Activated naive CD4-positive, alpha-beta T cell treated with anti-CD3 and anti-CD28 coated beads, Interleukin-2, amount 10 ng/mL, durations not matched to agents 7 days and 5 days (primary cell): ENCODE measurements at regions not wholly inside any gene's neighbourhood (a gene's known extent, or its start where the extent isn't known, plus 50 kb on each side); places are given as distances from the start of the nearest gene placed in this dataset.

ENCODE experiments used
- CTCF ChIA-PET: fragments of 350-600 bp; sonication (Branson Sonifier 250); formaldehyde crosslinking; loops from one replicate; lab custom pipeline; 2021; ENCODE audit warnings: antibody characterized with exemption; lab: Charles Lee
- DNase-seq: peaks from one replicate; pipeline ENCODE4 v3.0.0-alpha.2; 2020
- H3K27ac Mint-ChIP-seq: one replicate; pipeline ENCODE4 v1.8.0; 2021; ENCODE audit warnings: mild to moderate bottlenecking, moderate library complexity, mixed read lengths
- H3K27me3 Mint-ChIP-seq: one replicate; pipeline ENCODE4 v1.8.0; 2021; ENCODE audit warnings: mild to moderate bottlenecking, mixed read lengths
- H3K36me3 Mint-ChIP-seq: one replicate; pipeline ENCODE4 v1.8.0; 2021; ENCODE audit warnings: mixed read lengths
- H3K4me1 Mint-ChIP-seq: one replicate; pipeline ENCODE4 v1.8.0; 2021; ENCODE audit warnings: mixed read lengths
- H3K4me3 Mint-ChIP-seq: one replicate; pipeline ENCODE4 v1.8.0; 2021; ENCODE audit warnings: mild to moderate bottlenecking, moderate library complexity, mixed read lengths
- H3K9me3 Mint-ChIP-seq: one replicate; pipeline ENCODE4 v1.8.0; 2021; ENCODE audit warnings: mixed read lengths

DNA sequence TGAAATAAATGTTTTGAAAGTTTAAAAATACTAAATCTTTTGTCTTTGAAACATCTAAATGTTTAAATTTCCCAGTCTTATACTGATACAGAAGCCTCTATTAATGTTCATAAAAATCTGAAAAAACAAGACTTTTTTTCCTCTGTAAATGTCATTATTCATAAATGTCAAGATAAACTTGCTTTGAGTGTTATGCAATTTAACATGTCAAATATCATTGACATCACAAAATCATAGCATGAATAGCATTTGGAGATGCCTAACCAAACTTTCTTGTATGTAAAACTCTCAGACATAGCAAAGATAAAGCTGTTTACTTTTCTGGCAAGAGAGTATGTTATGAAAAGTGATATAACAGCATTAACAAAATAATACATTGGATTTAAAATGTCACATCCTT is 128.0 kb upstream of the CDH19 start:
- Mint-ChIP-seq H3K27me3 (no peaks in the 10 kb centered on the region), H3K27ac (no peak overlapping the region), H3K4me3 (no peak overlapping the region), H3K36me3 (no peaks in the 10 kb centered on the region), H3K4me1 (no peaks in the 10 kb centered on the region), H3K9me3 (peaks cover 4% of the 10 kb centered on the region)
- CTCF ChIA-PET: no interaction called here
- no peak for DNase-seq

GRCh38 chr18:66729442-66730239 is 125.8 kb upstream of the CDH19 start:
- no peaks in the 10 kb centered on the region for H3K27me3 Mint-ChIP-seq
- CTCF ChIA-PET: no interaction called here
- H3K4me1 Mint-ChIP-seq: no peaks in the 10 kb centered on the region
- H3K9me3 Mint-ChIP-seq: no peaks in the 10 kb centered on the region
- no peaks in the 10 kb centered on the region for H3K36me3 Mint-ChIP-seq
- H3K27ac Mint-ChIP-seq: no peak overlapping the region
- H3K4me3 Mint-ChIP-seq: no peak overlapping the region
- no peak for DNase-seq

DNA sequence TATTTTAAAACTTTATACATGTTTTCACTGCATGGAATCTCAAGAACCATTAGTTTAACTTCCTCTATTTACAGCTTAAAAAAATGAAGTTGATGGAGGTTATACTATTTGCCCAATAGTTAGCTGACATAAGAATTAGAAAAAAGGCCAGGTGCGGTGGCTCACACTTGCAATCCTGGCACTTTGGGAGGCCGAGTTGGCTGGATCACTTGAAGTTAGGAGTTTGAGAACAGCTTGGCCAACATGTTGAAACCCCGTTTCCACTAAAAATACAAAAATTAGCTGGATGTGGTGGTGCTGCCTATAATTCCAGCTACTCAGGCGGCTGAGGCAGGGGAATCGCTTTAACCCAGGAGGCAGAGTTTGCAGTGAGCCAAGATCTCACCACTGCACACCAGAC is 125.1 kb upstream of the CDH19 start:
- CTCF ChIA-PET: no interaction called here
- no peak for DNase-seq
- Mint-ChIP-seq H3K4me1 (no peaks in the 10 kb centered on the region), H3K27me3 (no peaks in the 10 kb centered on the region), H3K27ac (no peak overlapping the region), H3K36me3 (no peaks in the 10 kb centered on the region), H3K4me3 (no peak overlapping the region), H3K9me3 (no peaks in the 10 kb centered on the region)

- DNase-seq: no peak
- no peaks in the 10 kb centered on the region for H3K9me3 Mint-ChIP-seq
- no peak overlapping the region for H3K27ac Mint-ChIP-seq
- no peaks in the 10 kb centered on the region for H3K27me3 Mint-ChIP-seq
- CTCF ChIA-PET: no interaction called here
- H3K4me3 Mint-ChIP-seq: no peak overlapping the region
- H3K36me3 Mint-ChIP-seq: no peaks in the 10 kb centered on the region
- no peaks in the 10 kb centered on the region for H3K4me1 Mint-ChIP-seq
Measured at GRCh38 chr18:66727991-66728390, 124.1 kb upstream of the CDH19 start.

GRCh38 chr18:66724664-66725356 is 120.9 kb upstream of the CDH19 start:
- Mint-ChIP-seq H3K4me3 (no peak overlapping the region), H3K9me3 (peaks cover 3% of the 10 kb centered on the region), H3K27me3 (no peaks in the 10 kb centered on the region), H3K4me1 (no peaks in the 10 kb centered on the region), H3K27ac (no peak overlapping the region), H3K36me3 (no peaks in the 10 kb centered on the region)
- no peak for DNase-seq
- CTCF ChIA-PET: no interaction called here

GRCh38 chr18:66722671-66723070 is 118.8 kb upstream of the CDH19 start:
- Mint-ChIP-seq H3K36me3 (no peaks in the 10 kb centered on the region), H3K4me1 (no peaks in the 10 kb centered on the region), H3K9me3 (peaks cover 3% of the 10 kb centered on the region), H3K4me3 (no peak overlapping the region), H3K27ac (no peak overlapping the region), H3K27me3 (no peaks in the 10 kb centered on the region)
- DNase-seq: no peak
- CTCF ChIA-PET: no interaction called here

DNA sequence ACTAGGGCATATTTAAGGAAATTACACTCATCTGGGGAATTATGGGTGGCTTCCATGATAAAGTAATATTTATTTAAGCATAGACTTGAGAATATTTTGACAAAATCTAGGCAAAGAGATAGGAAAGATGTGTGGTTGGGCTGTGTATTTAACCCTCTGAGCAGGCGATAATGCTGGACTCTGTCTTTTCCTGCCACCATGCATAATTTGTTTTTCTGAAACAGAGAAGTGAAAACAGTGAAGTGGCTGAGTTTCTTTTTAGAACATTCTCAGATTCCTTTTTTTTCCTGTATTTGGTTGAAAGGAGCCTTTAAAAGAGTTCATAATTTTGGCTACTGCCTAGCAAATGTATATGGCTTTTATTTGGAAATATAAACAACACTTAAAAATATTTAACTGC is 104.8 kb upstream of the CDH19 start:
- CTCF ChIA-PET: no interaction called here
- Mint-ChIP-seq H3K9me3 (peaks cover 2% of the 10 kb centered on the region), H3K4me1 (no peaks in the 10 kb centered on the region), H3K36me3 (no peaks in the 10 kb centered on the region), H3K27me3 (no peaks in the 10 kb centered on the region), H3K4me3 (no peak overlapping the region), H3K27ac (no peak overlapping the region)
- no peak for DNase-seq

DNA sequence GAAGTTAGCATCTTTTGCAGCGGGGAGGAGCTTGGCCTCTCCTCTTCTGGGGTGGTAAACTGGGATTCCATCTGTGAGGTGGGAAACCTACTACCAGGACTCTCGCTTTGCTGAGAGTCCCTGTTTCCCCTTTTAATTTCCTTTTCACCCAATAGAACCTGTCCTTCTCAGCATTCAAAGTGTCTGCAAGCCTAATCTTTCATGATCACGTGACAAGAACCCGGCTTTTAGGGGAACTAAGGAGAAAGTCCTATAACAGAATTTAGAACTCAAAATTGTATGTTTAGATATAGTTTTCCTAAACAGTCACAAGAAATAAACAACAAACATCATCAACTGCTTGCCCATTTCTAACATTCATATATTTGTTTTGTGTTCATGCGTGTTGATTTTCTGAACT is 103.6 kb upstream of the CDH19 start:
- CTCF ChIA-PET: no interaction called here
- no peaks in the 10 kb centered on the region for H3K27me3 Mint-ChIP-seq
- no peak overlapping the region for H3K27ac Mint-ChIP-seq
- peaks cover 2% of the 10 kb centered on the region for H3K9me3 Mint-ChIP-seq
- DNase-seq: no peak
- no peaks in the 10 kb centered on the region for H3K36me3 Mint-ChIP-seq
- no peak overlapping the region for H3K4me3 Mint-ChIP-seq
- H3K4me1 Mint-ChIP-seq: no peaks in the 10 kb centered on the region

DNA sequence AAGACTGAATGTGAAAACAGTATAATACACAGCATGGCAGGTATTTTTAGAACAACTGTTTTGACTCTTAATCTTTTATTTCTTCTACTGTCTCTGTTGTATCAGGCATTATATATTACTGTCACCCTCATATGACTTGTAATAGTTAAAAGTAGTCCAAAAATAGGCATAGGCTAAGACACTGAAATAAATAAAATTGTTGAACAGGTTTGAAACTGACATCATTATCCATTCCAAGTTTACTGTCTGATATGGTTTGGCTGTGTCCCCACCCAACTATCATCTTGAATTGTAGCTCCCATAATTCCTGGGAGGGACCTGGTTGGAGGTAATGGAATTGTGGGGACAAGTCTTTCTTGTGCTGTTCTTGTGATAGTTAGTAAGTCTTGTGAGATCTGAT is 91.4 kb upstream of the CDH19 start:
- H3K9me3 Mint-ChIP-seq: peaks cover 2% of the 10 kb centered on the region
- H3K36me3 Mint-ChIP-seq: no peaks in the 10 kb centered on the region
- no peaks in the 10 kb centered on the region for H3K27me3 Mint-ChIP-seq
- no peak overlapping the region for H3K4me3 Mint-ChIP-seq
- H3K27ac Mint-ChIP-seq: no peak overlapping the region
- no peaks in the 10 kb centered on the region for H3K4me1 Mint-ChIP-seq
- no peak for DNase-seq
- CTCF ChIA-PET: no interaction called here

DNA sequence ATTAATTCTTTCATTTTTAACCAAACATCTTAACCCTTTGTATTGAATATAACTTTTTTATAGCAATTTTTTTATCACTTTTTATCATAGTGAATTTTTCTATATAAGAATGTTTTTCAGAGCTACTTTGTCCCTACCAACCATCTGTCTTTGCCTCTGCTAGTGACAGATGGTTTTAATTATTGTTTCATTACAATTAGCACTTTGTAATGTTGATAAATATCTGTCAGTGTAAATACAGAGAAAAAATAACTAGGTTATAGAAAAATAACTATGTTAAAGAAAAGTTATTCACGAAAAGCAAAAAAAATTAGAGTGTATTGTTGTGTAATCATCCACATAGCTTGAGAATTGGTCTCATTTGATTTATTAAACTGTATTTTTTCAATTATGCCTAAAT is 91.0 kb upstream of the CDH19 start:
- no peaks in the 10 kb centered on the region for H3K9me3 Mint-ChIP-seq
- CTCF ChIA-PET: no interaction called here

GRCh38 chr18:66687635-66688034 is 83.7 kb upstream of the CDH19 start:
- H3K9me3 Mint-ChIP-seq: peaks cover 2% of the 10 kb centered on the region
- H3K4me1 Mint-ChIP-seq: no peaks in the 10 kb centered on the region
- CTCF ChIA-PET: no interaction called here
- no peak overlapping the region for H3K27ac Mint-ChIP-seq
- H3K27me3 Mint-ChIP-seq: no peaks in the 10 kb centered on the region
- no peaks in the 10 kb centered on the region for H3K36me3 Mint-ChIP-seq
- H3K4me3 Mint-ChIP-seq: no peak overlapping the region
- no peak for DNase-seq

More for the DNA sequence above, 91.0 kb upstream of the CDH19 start:
- Mint-ChIP-seq H3K4me3 (no peak overlapping the region), H3K27me3 (no peaks in the 10 kb centered on the region), H3K4me1 (no peaks in the 10 kb centered on the region), H3K36me3 (no peaks in the 10 kb centered on the region), H3K27ac (no peak overlapping the region)
- no peak for DNase-seq

DNA sequence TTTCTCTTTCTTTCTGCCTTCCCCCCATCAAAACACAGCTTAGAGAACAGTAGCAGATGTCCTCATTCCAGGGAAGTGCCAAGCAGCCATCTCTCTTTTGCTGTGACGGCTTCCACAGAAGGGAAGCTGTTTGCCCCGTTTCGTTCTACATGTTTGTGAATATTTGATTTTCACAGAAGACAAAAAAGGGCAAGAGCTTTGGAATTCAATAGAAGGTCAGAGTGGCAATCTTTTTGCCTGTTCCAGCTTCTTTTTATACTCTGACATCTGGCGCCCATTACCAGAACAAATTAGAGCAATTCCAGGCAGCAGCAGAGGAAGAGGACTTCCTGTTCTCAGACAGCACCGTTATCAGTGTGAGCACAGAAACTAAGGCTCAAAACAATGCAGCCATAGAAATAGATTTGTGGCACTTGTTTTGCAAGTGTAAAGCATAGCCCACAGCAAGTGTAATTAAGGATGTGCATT is 79.0 kb upstream of the CDH19 start:
- no peak for DNase-seq
- Mint-ChIP-seq H3K4me1 (no peaks in the 10 kb centered on the region), H3K4me3 (no peak overlapping the region), H3K27me3 (no peaks in the 10 kb centered on the region), H3K9me3 (peaks cover 3% of the 10 kb centered on the region), H3K36me3 (no peaks in the 10 kb centered on the region), H3K27ac (no peak overlapping the region)
- CTCF ChIA-PET: no interaction called here

- CTCF ChIA-PET: no interaction called here
- H3K9me3 Mint-ChIP-seq: peaks cover 4% of the 10 kb centered on the region
- H3K27ac Mint-ChIP-seq: no peak overlapping the region
- no peaks in the 10 kb centered on the region for H3K27me3 Mint-ChIP-seq
- no peaks in the 10 kb centered on the region for H3K4me1 Mint-ChIP-seq
- no peaks in the 10 kb centered on the region for H3K36me3 Mint-ChIP-seq
- no peak overlapping the region for H3K4me3 Mint-ChIP-seq
- DNase-seq: no peak
Measured at GRCh38 chr18:66676699-66677098, 72.8 kb upstream of the CDH19 start.

GRCh38 chr18:66674286-66674685 is 70.4 kb upstream of the CDH19 start:
- Mint-ChIP-seq H3K36me3 (no peaks in the 10 kb centered on the region), H3K4me3 (no peak overlapping the region), H3K27ac (no peak overlapping the region), H3K27me3 (no peaks in the 10 kb centered on the region), H3K4me1 (no peaks in the 10 kb centered on the region), H3K9me3 (peaks cover 6% of the 10 kb centered on the region)
- CTCF ChIA-PET: no interaction called here
- DNase-seq: no peak

GRCh38 chr18:66668706-66669105 is 64.8 kb upstream of the CDH19 start:
- no peaks in the 10 kb centered on the region for H3K36me3 Mint-ChIP-seq
- CTCF ChIA-PET: no interaction called here
- no peaks in the 10 kb centered on the region for H3K4me1 Mint-ChIP-seq
- no peak overlapping the region for H3K4me3 Mint-ChIP-seq
- no peaks in the 10 kb centered on the region for H3K27me3 Mint-ChIP-seq
- H3K27ac Mint-ChIP-seq: no peak overlapping the region
- peaks cover 2% of the 10 kb centered on the region for H3K9me3 Mint-ChIP-seq
- DNase-seq: no peak
